ENCODE measurements at regions not wholly inside any gene's neighbourhood (a gene's known extent, or its start where the extent isn't known, plus 50 kb on each side); places are given as distances from the start of the nearest gene placed in this dataset.

GRCh38 chr15:66615846-66616245 lies 50.0 kb upstream of the LCTL start:
- no peak for DNase-seq (ENCODE audit: low spot score)

- DNase-seq (ENCODE audit: low spot score): no peak
Measured at GRCh38 chr15:66617137-66618090, 51.6 kb upstream of the LCTL start.

- peak; percentile 86 for DNase-seq (ENCODE audit: low spot score)
Measured at GRCh38 chr15:66619152-66619903, 53.5 kb upstream of the LCTL start.

GRCh38 chr15:66620341-66620740 lies 54.5 kb upstream of the LCTL start:
- DNase-seq (ENCODE audit: low spot score): no peak

- DNase-seq (ENCODE audit: low spot score): no peak
Measured at GRCh38 chr15:66620744-66621344, 55.0 kb upstream of the LCTL start.

GRCh38 chr15:66621491-66622467 lies 56.0 kb upstream of the LCTL start:
- no peak for DNase-seq (ENCODE audit: low spot score)

GRCh38 chr15:66622591-66623022 lies 56.8 kb upstream of the LCTL start:
- DNase-seq (ENCODE audit: low spot score): no peak

GRCh38 chr15:66623801-66624453 lies 58.1 kb upstream of the LCTL start:
- no peak for DNase-seq (ENCODE audit: low spot score)

GRCh38 chr15:66625531-66625930 lies 59.7 kb upstream of the LCTL start:
- no peak for DNase-seq (ENCODE audit: low spot score)

- no peak for DNase-seq (ENCODE audit: low spot score)
Measured at GRCh38 chr15:66625974-66626373, 60.2 kb upstream of the LCTL start.

- no peak for DNase-seq (ENCODE audit: low spot score)
Measured at GRCh38 chr15:66628976-66629723, 63.4 kb upstream of the LCTL start.

GRCh38 chr15:66629817-66630576 lies 64.2 kb upstream of the LCTL start:
- no peak for DNase-seq (ENCODE audit: low spot score)

- no peak for DNase-seq (ENCODE audit: low spot score)
Measured at GRCh38 chr15:66630801-66631351, 65.1 kb upstream of the LCTL start.

- DNase-seq (ENCODE audit: low spot score): no peak
Measured at GRCh38 chr15:66631616-66632263, 65.9 kb upstream of the LCTL start.

- DNase-seq (ENCODE audit: low spot score): no peak
Measured at GRCh38 chr15:66633041-66633937, 67.5 kb upstream of the LCTL start.

GRCh38 chr15:66633938-66634250 lies 68.1 kb upstream of the LCTL start:
- no peak for DNase-seq (ENCODE audit: low spot score)

- no peak for DNase-seq (ENCODE audit: low spot score)
Measured at GRCh38 chr15:66634540-66634939, 67.5 kb upstream of the SMAD6 start.

- no peak for DNase-seq (ENCODE audit: low spot score)
Measured at GRCh38 chr15:66635006-66635405, 67.0 kb upstream of the SMAD6 start.
